NCI-H748 treated with DMSO at 0.1 percent for 48 hours (cell line): ENCODE measurements at regions not wholly inside any gene's neighbourhood (a gene's known extent, or its start where the extent isn't known, plus 50 kb on each side); places are given as distances from the start of the nearest gene placed in this dataset.

Source experiments
- DNase-seq: peaks from one replicate; lab custom pipeline; 2025; lab: John Stamatoyannopoulos, UW

DNA sequence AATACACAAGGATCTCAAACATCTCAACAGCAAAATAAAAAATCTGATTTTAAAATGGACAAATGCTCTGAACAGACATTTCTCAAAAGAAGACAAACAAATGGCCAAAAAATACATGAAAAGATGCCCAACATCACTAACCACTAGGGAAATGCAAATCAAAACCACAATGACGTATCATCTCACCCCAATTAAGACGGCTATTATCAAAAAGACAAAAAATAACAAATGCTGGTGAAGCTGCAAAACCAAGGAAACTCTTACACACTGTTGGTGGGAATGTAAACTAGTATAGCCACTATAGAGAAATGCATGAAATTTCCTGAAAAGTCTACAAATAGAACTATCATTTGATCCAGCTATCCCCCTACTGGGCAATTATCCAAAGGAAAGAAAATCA, 145.0 kb downstream of the BTG1 start:
- no peak for DNase-seq

- DNase-seq: no peak
These were observed 145.8 kb downstream of the BTG1 start for GRCh38 chr12:91999823-92000222.

DNA sequence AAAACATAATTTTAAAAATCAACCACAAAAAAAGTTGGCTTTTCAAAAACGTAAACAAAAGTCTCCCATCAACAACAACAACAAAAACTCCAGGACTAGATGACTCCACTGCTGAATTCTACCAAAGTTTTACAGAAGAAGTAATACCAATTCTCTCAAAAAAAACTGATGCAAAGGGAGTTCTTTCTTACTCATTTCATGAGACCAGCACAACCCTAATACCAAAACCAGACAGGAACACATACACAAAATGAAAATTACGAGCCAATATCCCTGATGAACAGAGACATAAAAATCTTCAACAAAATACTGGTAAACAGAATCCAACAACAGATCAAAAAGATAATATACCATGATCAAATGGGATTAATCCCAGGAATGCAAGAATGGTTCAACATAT, 147.3 kb downstream of the BTG1 start:
- DNase-seq: no peak

DNA sequence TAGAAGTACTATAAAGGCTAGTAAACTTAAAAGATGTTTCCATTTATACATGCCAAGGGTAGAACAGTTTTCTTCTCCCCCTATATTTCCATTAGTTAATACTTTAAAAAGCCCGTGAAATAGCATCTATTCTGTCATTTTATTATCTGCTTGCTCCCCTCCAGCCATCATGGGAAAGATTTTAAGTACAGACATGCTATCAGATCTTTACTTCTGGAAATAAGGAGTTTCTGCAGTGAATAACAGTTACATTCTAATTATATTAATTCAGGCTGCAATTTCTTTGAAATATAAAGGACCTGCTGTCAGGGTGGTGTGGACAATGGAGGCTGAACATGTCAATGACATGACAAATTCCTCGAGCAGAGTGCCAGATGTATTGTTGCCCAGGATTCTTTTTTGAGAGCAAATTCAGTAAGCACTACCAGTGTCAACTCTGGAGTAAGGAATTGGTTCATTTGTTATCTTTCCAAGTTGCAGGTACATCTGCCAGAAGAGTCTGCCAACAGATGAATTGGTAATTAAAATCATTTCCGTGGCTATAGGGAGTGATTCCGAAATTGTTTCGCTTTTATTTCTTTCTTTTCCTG, 151.3 kb downstream of the BTG1 start:
- DNase-seq: no peak

DNA sequence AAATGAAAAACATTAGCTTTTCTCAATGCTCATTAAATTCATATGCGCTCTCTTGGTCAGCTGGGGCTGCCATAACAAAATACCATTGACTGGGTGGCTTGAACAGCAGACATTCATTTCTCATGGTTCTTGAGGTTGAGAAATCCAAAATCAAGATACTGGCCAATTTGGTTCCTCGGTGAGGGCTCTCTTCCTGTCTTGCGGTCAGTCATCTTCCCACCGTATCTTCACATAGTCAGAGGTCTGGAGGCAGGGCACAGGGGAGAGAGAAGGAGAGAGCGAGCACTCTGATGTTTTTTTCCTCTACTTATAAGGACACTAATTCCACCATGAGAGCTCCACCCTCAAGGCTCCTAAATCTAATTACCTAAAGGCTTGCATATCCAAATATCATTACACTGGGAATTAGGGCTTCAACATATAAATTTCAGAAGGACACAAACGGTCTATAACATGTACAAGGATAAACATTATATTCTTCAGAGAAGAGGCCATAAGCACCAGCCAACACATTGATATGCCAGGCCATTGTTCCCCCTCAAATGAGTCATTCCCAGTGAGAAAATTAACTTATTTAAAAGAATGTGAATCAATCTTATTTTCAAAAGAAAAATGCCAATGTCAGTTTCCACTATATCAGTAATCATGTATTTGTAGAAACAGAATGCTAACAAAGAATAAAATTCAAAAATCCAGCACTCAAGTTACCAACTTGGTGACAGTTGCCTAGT, 152.2 kb downstream of the BTG1 start:
- DNase-seq: no peak

DNA sequence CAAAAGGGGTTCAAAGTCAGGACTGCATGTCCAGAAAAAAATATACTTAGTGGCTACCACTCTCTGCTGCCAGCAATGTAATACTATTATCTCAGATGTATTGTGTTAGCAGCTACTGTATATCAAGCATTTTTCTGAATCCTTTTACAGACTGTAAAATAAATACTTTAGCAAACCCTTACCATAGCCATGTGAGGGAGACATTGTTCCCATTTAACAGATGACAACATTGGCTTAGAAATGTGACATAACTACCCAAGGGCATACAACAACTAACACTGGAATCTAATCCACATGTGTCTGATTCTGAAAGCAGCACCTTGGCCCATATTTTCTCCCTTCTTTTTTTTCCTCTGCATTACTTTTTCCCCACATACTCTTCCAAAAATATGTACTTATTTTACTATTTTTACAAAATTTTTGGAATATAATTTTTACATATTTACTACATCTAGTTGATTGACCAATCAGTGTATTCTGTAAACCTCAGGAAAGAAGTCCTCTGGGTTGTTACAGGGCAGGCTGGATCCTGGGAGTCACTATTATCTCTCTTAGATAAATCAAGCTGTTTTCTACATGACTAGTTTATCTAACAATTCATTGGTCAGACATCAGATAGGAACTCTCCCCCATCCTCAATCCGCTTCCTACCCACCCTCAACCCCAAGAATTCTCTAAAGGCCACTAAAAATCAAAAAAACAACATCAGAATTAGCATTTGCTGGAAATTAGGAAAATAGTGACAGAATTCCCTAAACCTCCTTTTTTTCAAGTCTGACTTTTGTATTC, 154.1 kb downstream of the BTG1 start:
- DNase-seq: no peak

- DNase-seq: no peak
These were observed 155.1 kb downstream of the BTG1 start for GRCh38 chr12:91990525-91990924.

DNA sequence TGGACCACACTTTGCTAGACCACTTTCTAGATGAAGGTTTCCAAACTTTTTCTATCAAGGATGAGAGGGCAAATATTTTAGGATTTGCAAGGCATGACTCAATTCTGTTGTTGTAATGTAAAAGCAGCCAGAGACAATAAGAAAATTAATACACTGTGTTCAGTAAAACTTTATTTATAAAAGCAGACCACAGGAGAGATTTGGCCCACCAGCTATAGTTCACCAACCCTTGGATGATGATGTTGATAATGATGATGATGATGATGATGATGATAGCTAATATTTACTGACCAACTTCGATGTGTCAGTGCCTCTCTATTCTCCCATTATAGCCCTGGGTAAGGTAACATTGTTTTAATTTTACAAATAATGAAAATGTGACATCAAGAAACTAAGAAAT, 156.5 kb downstream of the BTG1 start:
- no peak for DNase-seq

GRCh38 chr12:91988086-91988923, 157.3 kb downstream of the BTG1 start:
- DNase-seq: no peak

DNA sequence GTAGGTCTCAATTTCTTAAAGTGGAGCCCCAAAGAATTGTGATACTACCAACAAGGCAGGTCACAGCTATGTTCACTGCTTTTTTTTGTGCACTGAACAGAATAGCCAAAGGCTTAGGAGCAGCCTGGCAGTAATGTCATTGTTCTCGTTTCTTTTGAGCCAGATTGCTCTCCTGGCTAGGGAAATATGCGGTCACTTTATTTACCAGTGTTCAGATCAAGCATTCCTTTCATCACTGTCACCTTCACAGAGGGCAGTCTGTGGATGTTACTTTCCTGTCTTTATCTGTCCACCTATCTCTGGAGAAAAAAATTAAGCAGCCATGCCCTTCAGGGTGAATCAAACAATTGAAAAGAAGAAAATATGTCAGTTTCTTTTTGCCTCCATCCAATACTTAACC, 159.6 kb downstream of the BTG1 start:
- DNase-seq: no peak

DNA sequence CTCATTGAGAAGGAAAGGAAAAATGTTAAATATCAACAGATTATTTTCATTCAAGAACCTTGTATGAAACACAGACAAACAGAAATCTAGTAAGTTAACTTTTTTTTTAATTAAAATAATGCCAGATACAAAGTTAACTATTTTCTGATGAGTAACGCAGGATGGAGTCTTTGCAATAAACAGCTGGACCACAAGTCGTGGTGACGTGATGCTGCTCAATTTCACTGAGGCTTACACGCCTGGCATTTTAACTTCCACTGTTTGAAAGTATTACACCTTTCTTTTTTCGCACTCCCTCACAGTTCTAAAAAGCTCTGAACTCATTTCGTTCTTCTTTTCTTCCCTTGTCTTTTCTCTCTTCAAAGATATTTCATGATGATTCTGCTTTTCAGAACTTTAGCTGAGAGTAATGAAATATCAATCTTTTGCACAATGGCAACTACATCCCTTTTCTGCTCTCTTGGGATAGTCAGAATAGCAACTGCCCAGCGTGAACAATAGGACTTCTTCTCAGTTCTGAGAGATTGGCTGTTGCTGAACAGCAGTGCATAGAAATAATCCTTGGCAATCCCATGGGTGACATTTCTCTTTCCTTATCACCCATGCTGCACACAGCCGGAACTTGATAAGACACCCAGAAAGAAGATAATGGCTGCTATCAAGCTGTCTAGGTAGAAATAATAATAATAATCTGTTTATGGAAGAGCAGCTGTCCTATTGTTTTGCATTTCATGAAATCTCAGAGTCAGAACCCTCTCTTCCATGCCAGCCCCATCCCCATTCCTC, 160.5 kb downstream of the BTG1 start:
- no peak for DNase-seq

DNA sequence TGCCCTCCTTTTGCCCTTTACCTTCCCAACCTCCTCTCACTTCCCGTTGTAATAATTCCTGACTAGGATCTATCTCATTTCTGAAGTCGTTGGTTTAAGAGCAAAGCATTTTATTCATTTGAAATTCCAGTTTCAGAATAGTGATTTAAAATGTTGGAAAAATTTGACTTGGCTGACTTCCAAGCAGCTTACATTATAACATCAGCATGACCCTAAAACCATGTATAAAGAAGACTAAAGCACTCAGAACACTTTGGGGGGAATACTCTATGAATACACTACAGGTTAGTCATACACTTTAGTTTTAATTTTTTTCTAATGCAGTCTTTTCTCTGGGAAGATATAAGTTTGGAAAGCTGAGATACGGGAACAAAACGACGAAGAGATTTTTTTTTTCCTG, 161.1 kb downstream of the BTG1 start:
- DNase-seq: no peak

- DNase-seq: no peak
These were observed 161.7 kb downstream of the BTG1 start for GRCh38 chr12:91983935-91984334.

DNA sequence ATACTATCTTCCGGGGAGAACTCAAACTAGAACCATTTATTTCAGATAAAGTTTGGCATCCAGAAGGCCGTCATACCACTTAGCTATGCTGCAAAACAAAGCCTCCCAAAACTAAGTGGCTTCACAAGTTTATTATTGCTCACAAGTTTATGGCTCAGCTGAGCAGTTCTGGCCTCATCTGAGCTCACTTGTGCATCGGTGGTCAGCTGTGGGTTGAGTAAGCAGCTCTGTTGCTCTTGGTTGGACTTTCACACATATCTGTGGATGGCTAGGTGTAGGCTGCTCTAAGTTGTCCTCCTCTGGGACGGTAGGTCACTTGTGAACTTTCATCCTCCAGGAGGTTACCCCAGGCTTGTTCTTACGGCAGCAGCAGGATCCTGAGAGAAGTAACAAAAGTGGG, 162.7 kb downstream of the BTG1 start:
- no peak for DNase-seq

DNA sequence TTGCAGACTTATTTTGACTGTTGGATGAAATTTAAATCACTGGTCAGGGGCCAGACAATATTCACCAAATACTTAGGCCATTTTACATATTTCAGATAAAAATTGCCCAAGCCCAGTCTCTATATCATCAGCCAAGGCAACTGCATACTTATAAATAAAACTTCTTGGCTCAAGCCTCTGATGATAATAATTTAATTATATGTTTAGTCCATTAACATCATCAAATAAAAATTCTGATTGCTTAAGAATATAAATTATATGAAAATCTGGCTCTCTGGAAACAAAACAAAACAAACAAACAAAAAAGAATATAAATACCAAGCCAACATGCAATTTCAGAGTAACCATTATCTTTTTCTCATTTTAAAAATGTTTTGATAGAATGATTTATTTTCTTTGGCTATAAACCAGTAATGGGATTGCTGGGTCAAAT, 165.2 kb downstream of the BTG1 start:
- DNase-seq: no peak

GRCh38 chr12:91978143-91978542, 167.5 kb downstream of the BTG1 start:
- DNase-seq: no peak

- DNase-seq: no peak
These were observed 169.8 kb downstream of the BTG1 start for GRCh38 chr12:91975891-91976290.

DNA sequence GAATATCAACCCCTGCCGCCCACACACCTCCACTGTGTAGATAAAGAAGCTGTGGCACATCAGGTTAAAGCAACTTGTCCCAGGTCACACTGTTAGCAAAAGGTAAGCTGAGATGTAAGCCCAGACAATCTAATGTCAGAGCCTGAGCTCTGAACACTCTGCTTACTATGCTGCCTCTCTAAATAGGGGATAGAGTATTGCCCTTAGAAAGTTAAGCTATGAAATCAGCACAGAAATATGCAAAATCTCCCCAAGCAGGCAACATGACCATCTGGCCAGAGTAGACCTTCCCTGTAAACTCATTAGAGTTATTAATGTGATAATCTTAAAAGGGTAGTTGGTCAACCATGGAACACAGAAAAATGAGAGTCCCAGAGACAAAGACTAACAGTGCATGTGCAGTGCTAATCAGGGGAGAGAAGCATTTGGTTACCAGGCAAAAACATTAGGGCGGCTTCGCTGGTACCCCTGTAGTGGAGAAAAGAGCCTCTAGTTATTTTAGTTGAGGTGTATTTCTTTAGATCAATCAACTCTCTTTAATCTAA, 171.0 kb downstream of the BTG1 start:
- DNase-seq: no peak

DNA sequence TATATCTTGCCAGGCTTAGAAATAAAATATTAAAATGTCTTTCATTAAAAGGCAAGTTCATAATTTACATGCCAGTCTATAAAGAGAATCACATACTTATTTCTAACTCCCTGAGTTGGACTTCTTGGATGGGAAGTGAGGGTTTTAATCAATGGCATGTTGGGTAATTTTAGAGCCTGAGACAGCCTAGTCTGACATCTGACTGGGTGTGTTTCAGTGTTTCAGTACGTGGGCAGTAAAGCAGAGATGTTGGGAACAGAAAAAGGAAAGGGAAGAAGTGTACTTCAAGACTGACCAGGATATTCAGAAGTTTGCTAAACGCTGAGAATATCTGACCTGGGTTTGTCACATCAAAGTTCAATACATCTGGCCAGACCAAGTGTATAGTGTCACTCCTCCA, 171.8 kb downstream of the BTG1 start:
- DNase-seq: no peak

- DNase-seq: no peak
These were observed 172.8 kb downstream of the BTG1 start for GRCh38 chr12:91972896-91973295.

DNA sequence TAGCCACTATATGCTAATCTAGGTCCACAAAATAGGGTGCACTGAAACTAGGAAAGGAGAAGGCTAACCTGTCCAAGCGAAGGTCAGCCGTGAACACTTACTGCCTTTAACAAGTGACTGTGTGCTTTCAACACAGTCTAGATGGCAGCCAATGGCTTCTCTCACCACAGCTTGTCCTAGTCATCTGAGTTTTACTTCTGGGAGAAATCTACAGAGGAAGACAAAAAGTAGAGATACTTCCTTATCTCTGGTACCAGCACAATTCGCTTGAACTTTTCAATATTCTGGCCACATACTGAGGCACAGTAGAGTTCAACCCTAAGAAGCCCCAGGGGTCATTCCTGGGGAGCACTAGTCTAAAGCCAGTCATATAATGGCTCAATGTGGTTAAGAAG, 176.9 kb downstream of the BTG1 start:
- no peak for DNase-seq
